PFSK-1 (cell line): ENCODE measurements at regions not wholly inside any gene's neighbourhood (a gene's known extent, or its start where the extent isn't known, plus 50 kb on each side); places are given as distances from the start of the nearest gene placed in this dataset.

Source experiments
- FOXP2 ChIP-seq: optimal IDR thresholded peaks from 2 replicates; pipeline ENCODE3; 2011; ENCODE audit warnings: borderline replicate concordance, control low read depth, inconsistent platforms; ENCODE audit not compliant: insufficient read depth; ENCODE audit errors: extremely low read length, extremely low read depth
- POLR2AphosphoS5 ChIP-seq: IDR thresholded peaks from 2 replicates; pipeline ENCODE4 v1.6.1; 2012; ENCODE audit warnings: low read depth, mild to moderate bottlenecking, control low read depth, low read length, moderate library complexity
- SIN3A ChIP-seq: IDR thresholded peaks from 2 replicates; pipeline ENCODE4 v1.6.1; 2012; ENCODE audit warnings: mild to moderate bottlenecking, low read length, moderate library complexity, borderline replicate concordance; ENCODE audit not compliant: insufficient read depth
- TAF1 ChIP-seq: IDR thresholded peaks from 2 replicates; pipeline ENCODE4 v1.6.1; 2012; ENCODE audit warnings: low read length, control low read depth, borderline replicate concordance; ENCODE audit not compliant: insufficient read depth
- TF ChIP-seq, protein P1 (sequence below), 2 experiments: IDR thresholded peaks; 2 replicates each; pipeline versions ENCODE4 v1.6.1 to v1.8.0; 2011 to 2012; ENCODE audit warnings: low read depth in 2 of 2, low read length in 2 of 2, control low read depth in 1 of 2, inconsistent platforms in 1 of 2, mild to moderate bottlenecking in 1 of 2, moderate library complexity in 1 of 2; ENCODE audit not compliant: insufficient read depth in 1 of 2

DNA sequence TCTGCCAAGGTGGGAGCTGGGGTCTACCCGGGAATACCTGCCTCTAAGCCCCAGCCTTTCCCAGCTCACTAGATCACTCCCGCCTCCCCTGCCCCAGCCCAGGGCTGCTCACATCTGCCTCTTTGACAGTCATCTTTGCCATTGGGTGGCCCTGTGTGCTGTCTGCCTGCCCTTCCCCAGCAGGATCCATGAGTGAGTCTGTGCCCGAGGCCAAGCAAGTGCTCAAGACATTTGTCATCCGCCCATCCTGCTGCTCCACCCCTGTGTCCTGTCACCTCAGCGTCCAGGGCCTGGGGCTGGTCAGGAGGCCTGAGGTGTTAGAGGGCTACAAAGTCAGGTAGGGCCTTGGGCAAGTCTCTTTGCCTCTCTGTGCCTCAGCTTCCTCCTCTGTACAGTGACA is 89.4 kb downstream of the LSM3 start:
- TF ChIP-seq POLR2AphosphoS5 (no peak), FOXP2 (no peak)

DNA sequence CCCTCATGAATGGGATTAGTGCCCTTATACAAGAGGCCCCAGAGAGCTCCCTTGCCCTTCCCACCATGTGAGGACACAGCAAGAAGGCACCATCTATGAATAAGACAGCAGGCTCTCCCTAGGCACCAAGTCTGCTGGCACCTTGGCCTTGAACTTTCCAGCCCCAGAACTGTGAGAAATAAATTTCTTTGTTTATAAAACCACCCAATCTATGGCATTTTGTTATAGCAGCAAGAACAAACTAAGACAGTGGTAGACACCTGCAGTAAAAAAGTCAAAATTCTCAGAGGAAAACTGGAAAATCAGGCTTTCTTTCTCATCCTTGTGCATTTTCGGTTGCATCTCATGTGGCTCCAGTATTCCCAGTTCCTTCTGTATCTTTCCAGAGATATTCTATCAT is 90.3 kb downstream of the LSM3 start:
- TF ChIP-seq TAF1 (no peak), SIN3A (no peak), POLR2AphosphoS5 (no peak), FOXP2 (no peak)
- TF ChIP-seq, protein P1, sequence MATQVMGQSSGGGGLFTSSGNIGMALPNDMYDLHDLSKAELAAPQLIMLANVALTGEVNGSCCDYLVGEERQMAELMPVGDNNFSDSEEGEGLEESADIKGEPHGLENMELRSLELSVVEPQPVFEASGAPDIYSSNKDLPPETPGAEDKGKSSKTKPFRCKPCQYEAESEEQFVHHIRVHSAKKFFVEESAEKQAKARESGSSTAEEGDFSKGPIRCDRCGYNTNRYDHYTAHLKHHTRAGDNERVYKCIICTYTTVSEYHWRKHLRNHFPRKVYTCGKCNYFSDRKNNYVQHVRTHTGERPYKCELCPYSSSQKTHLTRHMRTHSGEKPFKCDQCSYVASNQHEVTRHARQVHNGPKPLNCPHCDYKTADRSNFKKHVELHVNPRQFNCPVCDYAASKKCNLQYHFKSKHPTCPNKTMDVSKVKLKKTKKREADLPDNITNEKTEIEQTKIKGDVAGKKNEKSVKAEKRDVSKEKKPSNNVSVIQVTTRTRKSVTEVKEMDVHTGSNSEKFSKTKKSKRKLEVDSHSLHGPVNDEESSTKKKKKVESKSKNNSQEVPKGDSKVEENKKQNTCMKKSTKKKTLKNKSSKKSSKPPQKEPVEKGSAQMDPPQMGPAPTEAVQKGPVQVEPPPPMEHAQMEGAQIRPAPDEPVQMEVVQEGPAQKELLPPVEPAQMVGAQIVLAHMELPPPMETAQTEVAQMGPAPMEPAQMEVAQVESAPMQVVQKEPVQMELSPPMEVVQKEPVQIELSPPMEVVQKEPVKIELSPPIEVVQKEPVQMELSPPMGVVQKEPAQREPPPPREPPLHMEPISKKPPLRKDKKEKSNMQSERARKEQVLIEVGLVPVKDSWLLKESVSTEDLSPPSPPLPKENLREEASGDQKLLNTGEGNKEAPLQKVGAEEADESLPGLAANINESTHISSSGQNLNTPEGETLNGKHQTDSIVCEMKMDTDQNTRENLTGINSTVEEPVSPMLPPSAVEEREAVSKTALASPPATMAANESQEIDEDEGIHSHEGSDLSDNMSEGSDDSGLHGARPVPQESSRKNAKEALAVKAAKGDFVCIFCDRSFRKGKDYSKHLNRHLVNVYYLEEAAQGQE (IDR thresholded peaks at IDR 0.05; ENCODE audit: insufficient read depth in 1 of 2, low read depth in 2 of 2, low read length in 2 of 2) = no peak

DNA sequence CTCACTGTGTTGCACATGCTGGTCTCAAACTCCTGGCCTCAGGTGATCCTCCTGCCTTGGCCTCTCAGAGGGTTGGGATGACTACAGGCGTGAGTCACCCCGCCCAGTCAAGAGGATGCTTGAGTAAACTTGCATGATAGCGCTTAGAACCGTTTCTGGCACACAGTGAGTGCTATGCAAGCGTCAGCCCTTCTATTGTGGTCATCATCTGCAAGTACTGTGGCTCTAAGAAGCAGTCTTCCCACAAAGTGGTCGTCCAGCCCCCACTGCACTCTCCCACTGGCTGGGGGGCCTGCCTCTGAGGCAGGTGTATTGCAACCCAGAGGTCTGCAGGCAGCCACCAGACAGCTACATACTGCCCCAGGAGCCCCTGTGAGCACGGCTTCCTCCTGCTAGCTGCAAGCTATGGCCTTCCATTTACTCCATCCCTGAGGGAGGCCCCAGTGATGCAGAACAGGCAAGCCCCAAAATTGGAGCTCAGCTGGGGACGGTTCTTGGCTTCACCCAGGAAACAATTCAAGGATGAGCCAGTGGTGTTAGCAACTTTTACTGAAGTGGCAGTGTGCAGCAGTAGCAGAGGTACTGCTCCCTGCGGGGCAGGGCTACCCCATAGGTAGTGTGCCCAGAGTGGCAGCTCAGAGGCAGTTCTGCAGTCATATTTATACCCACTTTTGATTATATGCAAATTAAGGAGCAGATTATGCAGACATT is 95.4 kb downstream of the LSM3 start:
- TF ChIP-seq TAF1 (no peak), POLR2AphosphoS5 (no peak), SIN3A (no peak), FOXP2 (no peak)
- TF ChIP-seq, protein P1 (IDR thresholded peaks at IDR 0.05; ENCODE audit: insufficient read depth in 1 of 2, low read depth in 2 of 2, low read length in 2 of 2) = no peak

DNA sequence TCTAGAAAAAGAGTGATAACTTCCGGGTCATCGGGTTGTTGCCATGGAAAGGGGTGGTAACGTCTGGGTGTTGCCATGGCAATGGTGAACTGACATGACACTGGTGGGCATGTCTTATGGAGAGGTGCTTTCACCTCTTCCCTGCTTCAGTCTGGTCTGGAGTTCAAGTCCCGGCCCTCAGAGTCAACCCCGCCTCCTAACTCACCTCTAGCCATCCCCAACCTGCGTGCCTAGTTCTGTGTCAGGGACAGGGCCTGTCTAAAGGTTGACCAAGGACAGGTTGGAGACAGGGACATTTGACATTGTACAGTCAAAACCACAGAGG is 96.0 kb downstream of the LSM3 start:
- TF ChIP-seq POLR2AphosphoS5 (no peak), TAF1 (no peak), FOXP2 (no peak), SIN3A (no peak)
- TF ChIP-seq, protein P1 (IDR thresholded peaks at IDR 0.05; ENCODE audit: insufficient read depth in 1 of 2, low read depth in 2 of 2, low read length in 2 of 2) = no peak

DNA sequence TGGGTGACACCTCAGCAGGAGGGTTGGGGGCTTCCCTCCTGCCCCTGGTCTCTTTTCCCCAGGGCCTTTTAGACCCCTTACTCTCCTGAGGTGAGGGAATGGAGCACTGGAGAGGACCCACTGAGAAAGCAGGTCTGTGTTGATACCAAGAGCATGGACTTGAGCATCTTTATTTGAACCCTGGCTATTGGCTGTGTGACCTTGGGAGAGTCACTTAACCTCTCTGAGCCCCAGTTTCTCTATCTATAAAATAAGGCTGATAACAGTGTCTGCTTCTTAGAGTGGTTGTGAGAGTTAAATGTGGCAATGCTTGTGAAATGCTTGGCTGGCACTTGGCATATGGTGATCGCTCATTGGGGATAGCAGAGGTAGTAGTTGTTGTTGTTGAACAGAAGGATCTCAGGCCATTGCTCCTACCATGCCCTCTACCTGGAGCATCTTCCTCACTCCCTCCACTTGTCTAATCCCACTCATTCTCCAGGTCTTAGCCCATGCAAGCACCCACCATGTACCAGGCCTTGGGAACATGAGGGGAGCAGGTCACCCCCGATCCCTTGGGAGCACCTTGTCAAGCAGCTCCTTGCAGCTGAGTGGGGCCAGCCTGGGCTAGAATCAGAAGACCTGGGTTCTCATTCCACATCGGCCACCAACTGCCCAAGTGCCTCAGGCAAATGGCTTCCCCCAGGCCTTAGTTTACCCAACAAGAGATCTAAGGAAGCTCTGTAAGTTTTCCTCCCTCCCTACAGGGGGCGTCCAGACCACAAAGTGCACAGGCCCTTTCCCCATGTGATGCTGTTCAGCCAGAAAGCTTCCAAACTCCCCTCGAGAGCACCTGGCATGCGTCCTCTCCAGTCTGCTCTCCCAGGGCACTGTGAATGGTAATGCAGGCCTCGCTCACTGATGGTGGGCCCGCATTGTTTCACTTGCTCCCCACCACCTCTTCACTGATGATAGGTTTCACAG is 96.7 kb downstream of the LSM3 start:
- no peak for TF ChIP-seq FOXP2
- no peak for TF ChIP-seq TAF1
- TF ChIP-seq POLR2AphosphoS5 = no peak
- TF ChIP-seq SIN3A = no peak
- TF ChIP-seq, protein P1 (IDR thresholded peaks at IDR 0.05; ENCODE audit: insufficient read depth in 1 of 2, low read depth in 2 of 2, low read length in 2 of 2) = no peak
